HEK293 (cell line): ENCODE measurements at regions not wholly inside any gene's neighbourhood (a gene's known extent, or its start where the extent isn't known, plus 50 kb on each side); places are given as distances from the start of the nearest gene placed in this dataset.

Experiments used
- YY2 ChIP-seq: fragments of 450-650 bp; formaldehyde crosslinking; IDR thresholded peaks from 2 replicates; pipeline ENCODE4 v1.5.1; 2016; ENCODE audit warnings: missing biosample characterization, missing genetic modification characterization
- ZNF140 ChIP-seq: fragments of 450-650 bp; formaldehyde crosslinking; IDR thresholded peaks from 2 replicates; pipeline ENCODE4 v1.5.1; 2016; ENCODE audit warnings: missing biosample characterization, missing genetic modification characterization
- ZNF157 ChIP-seq: fragments of 450-650 bp; formaldehyde crosslinking; IDR thresholded peaks from 2 replicates; pipeline ENCODE4 v1.5.1; 2016; ENCODE audit warnings: missing biosample characterization, missing genetic modification characterization
- ZNF239 ChIP-seq: fragments of 450-650 bp; formaldehyde crosslinking; IDR thresholded peaks from 2 replicates; pipeline ENCODE4 v1.5.1; 2016; ENCODE audit warnings: missing biosample characterization, missing genetic modification characterization
- ZNF274 ChIP-seq, 2 experiments: fragments of 200-500 bp in 1 of 2; fragments of 450-650 bp in 1 of 2; sonication (Bioruptor generic) in 1 of 2; formaldehyde crosslinking in 1 of 2; IDR thresholded peaks; 2 replicates each; pipeline versions ENCODE4 v1.5.1 to v1.6.1; 2014 to 2016; ENCODE audit warnings: borderline replicate concordance in 1 of 2, inconsistent platforms in 1 of 2, low read length in 1 of 2, missing biosample characterization in 1 of 2, missing genetic modification characterization in 1 of 2
- ZNF610 ChIP-seq: fragments of 450-650 bp; formaldehyde crosslinking; IDR thresholded peaks from 2 replicates; pipeline ENCODE4 v1.5.1; 2016; ENCODE audit warnings: missing biosample characterization, missing genetic modification characterization, borderline replicate concordance
- ZNF701 ChIP-seq: fragments of 450-650 bp; formaldehyde crosslinking; IDR thresholded peaks from 2 replicates; pipeline ENCODE4 v1.5.1; 2016; ENCODE audit warnings: missing biosample characterization, missing genetic modification characterization
- ZNF76 ChIP-seq: fragments of 450-650 bp; formaldehyde crosslinking; IDR thresholded peaks from 2 replicates; pipeline ENCODE4; 2016; ENCODE audit warnings: low read depth, missing biosample characterization, missing genetic modification characterization, borderline replicate concordance
- ZNF785 ChIP-seq: fragments of 450-650 bp; formaldehyde crosslinking; IDR thresholded peaks from 2 replicates; pipeline ENCODE4 v1.5.1; 2016; ENCODE audit warnings: missing biosample characterization, missing genetic modification characterization
- ZXDB ChIP-seq: fragments of 450-650 bp; formaldehyde crosslinking; IDR thresholded peaks from 2 replicates; pipeline ENCODE4 v1.5.1; 2016; ENCODE audit warnings: missing biosample characterization, missing genetic modification characterization
- TF ChIP-seq, protein P1 (sequence below): fragments of 450-650 bp; formaldehyde crosslinking; IDR thresholded peaks from 2 replicates; pipeline ENCODE4 v1.5.1; 2016; ENCODE audit warnings: missing biosample characterization, missing genetic modification characterization
- TF ChIP-seq, protein P2 (sequence below): fragments of 450-650 bp; IDR thresholded peaks from 2 replicates; pipeline ENCODE4 v1.5.1; 2018; ENCODE audit warnings: missing biosample characterization, missing genetic modification characterization

DNA sequence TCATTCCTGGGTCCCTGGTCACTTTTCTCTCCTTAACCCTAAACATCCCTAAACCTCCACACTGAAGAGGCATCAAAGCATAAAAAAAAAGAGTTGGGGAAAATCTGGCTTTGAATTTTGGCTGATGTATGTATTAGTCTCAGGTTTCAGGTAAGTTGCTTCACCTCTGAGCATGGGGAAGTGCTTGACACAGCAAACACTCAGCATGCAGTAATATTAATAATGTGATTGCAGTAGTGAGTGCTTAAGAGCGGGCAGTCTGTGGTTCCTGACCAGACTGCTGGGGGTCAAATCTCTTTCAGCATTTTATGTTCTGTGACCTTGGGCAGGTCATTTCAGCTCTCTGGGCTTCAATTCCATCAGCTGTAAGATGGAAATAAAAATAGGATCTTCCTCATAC is 467.9 kb downstream of the SOX2 start:
- TF ChIP-seq YY2 (tag by site-specific recombination) (no peak), ZNF140 (tag by site-specific recombination) (no peak), ZNF785 (no peak), ZNF610 (tag by site-specific recombination) (no peak), ZXDB (tag by site-specific recombination) (no peak), ZNF76 (tag by site-specific recombination) (no peak), ZNF157 (tag by site-specific recombination) (no peak), ZNF274 (IDR thresholded peaks at IDR 0.05; ENCODE audit: low read length) (no peak), ZNF274 (tag by site-specific recombination; IDR thresholded peaks at IDR 0.05; ENCODE audit: borderline replicate concordance) (no peak), ZNF701 (tag by site-specific recombination) (no peak), ZNF239 (tag by site-specific recombination) (no peak)
- TF ChIP-seq, protein P1, sequence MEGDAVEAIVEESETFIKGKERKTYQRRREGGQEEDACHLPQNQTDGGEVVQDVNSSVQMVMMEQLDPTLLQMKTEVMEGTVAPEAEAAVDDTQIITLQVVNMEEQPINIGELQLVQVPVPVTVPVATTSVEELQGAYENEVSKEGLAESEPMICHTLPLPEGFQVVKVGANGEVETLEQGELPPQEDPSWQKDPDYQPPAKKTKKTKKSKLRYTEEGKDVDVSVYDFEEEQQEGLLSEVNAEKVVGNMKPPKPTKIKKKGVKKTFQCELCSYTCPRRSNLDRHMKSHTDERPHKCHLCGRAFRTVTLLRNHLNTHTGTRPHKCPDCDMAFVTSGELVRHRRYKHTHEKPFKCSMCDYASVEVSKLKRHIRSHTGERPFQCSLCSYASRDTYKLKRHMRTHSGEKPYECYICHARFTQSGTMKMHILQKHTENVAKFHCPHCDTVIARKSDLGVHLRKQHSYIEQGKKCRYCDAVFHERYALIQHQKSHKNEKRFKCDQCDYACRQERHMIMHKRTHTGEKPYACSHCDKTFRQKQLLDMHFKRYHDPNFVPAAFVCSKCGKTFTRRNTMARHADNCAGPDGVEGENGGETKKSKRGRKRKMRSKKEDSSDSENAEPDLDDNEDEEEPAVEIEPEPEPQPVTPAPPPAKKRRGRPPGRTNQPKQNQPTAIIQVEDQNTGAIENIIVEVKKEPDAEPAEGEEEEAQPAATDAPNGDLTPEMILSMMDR = no peak
- TF ChIP-seq, protein P2, sequence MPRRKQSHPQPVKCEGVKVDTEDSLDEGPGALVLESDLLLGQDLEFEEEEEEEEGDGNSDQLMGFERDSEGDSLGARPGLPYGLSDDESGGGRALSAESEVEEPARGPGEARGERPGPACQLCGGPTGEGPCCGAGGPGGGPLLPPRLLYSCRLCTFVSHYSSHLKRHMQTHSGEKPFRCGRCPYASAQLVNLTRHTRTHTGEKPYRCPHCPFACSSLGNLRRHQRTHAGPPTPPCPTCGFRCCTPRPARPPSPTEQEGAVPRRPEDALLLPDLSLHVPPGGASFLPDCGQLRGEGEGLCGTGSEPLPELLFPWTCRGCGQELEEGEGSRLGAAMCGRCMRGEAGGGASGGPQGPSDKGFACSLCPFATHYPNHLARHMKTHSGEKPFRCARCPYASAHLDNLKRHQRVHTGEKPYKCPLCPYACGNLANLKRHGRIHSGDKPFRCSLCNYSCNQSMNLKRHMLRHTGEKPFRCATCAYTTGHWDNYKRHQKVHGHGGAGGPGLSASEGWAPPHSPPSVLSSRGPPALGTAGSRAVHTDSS (tag by site-specific recombination) = no peak
